ENCODE measurements at regions not wholly inside any gene's neighbourhood (a gene's known extent, or its start where the extent isn't known, plus 50 kb on each side); places are given as distances from the start of the nearest gene placed in this dataset.

DNA sequence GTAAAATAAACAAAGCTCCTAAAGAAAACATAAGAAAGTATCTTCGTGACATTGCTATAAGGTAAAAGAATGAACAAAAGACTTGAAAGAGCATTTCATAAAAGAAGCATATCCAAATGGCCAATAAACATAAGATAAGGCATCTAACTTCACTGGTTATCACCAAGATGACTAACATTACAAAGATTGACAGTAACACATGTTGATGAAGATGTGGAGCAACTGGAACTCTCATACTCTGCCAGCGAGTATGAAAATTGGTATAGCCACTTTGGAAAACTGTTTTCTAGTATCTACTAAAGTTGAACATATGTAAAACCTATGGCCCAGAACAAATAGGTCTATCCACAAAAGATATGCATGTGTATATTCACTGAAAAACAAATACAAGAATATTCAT, 150.5 kb downstream of the SNX18 start:
- Histone ChIP-seq H3K27ac (ENCODE audit: insufficient read depth, low read length) (no peak overlapping the region), H3K79me2 (ENCODE audit: control insufficient read depth, insufficient read depth, low read length) (no peaks in the 10 kb centered on the region), H3K9me3 (ENCODE audit: control insufficient read depth, insufficient read depth, low read depth, low read length) (no peaks in the 10 kb centered on the region), H4K20me1 (ENCODE audit: control insufficient read depth, extremely low read depth, insufficient read depth, low read length) (no peaks in the 10 kb centered on the region), H3K4me1 (ENCODE audit: control insufficient read depth, extremely low read depth, insufficient read depth, low read length) (peaks cover 21% of the 10 kb centered on the region), H3K4me3 (replicated peaks in 1 of 4; ENCODE audit: control extremely low read depth in 1 of 4, insufficient read depth in 1 of 4, low read depth in 3 of 4, low read length in 4 of 4) (no peak overlapping the region), H3K36me3 (ENCODE audit: control insufficient read depth, insufficient read depth, low read length) (no peaks in the 10 kb centered on the region), H3K9ac (ENCODE audit: insufficient read depth, low read length) (no peak overlapping the region), H3K4me2 (ENCODE audit: extremely low read depth, insufficient read depth, low read length) (no peak overlapping the region), H2AFZ (ENCODE audit: low read length) (no peak overlapping the region), H3K27me3 (ENCODE audit: control insufficient read depth, insufficient read depth, low read length) (no peaks in the 10 kb centered on the region)
- TF ChIP-seq EZH2 (IDR thresholded peaks at IDR 0.05; ENCODE audit: low read length, missing control alignments): no peak
- TF ChIP-seq, protein P1, sequence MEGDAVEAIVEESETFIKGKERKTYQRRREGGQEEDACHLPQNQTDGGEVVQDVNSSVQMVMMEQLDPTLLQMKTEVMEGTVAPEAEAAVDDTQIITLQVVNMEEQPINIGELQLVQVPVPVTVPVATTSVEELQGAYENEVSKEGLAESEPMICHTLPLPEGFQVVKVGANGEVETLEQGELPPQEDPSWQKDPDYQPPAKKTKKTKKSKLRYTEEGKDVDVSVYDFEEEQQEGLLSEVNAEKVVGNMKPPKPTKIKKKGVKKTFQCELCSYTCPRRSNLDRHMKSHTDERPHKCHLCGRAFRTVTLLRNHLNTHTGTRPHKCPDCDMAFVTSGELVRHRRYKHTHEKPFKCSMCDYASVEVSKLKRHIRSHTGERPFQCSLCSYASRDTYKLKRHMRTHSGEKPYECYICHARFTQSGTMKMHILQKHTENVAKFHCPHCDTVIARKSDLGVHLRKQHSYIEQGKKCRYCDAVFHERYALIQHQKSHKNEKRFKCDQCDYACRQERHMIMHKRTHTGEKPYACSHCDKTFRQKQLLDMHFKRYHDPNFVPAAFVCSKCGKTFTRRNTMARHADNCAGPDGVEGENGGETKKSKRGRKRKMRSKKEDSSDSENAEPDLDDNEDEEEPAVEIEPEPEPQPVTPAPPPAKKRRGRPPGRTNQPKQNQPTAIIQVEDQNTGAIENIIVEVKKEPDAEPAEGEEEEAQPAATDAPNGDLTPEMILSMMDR (conservative IDR thresholded peaks at IDR 0.05 in 1 of 2, IDR thresholded peaks at IDR 0.05 in 1 of 2; ENCODE audit: low read depth in 1 of 2, low read length in 2 of 2): no peak
- no peak for DNase-seq (ENCODE audit: low read depth in 2 of 2)

DNA sequence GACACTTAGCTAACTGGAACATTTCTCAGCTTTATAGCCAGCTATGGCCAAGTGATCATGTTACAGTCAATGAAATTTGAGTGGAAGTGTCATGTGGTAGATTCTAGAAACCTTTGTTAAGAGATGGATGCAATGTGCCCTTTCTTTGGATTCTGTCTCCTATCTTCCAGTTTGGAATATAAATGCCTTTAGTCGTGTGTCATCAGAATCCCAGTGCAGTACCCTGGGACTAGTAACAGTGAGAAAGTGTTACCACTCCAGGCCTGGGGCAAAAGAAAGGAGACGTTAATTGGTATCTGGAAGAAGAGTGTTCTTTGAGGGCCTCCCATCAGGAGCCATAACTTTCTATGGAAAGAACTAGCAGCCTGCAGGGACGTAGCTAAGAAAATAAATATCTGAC, 149.6 kb downstream of the SNX18 start:
- no peak overlapping the region for H3K27ac ChIP-seq (ENCODE audit: insufficient read depth, low read length)
- H3K36me3 ChIP-seq (ENCODE audit: control insufficient read depth, insufficient read depth, low read length): no peaks in the 10 kb centered on the region
- no peak overlapping the region for H2AFZ ChIP-seq (ENCODE audit: low read length)
- TF ChIP-seq, protein P1 (conservative IDR thresholded peaks at IDR 0.05 in 1 of 2, IDR thresholded peaks at IDR 0.05 in 1 of 2; ENCODE audit: low read depth in 1 of 2, low read length in 2 of 2): no peak
- no peak for TF ChIP-seq EZH2 (IDR thresholded peaks at IDR 0.05; ENCODE audit: low read length, missing control alignments)
- no peaks in the 10 kb centered on the region for H3K27me3 ChIP-seq (ENCODE audit: control insufficient read depth, insufficient read depth, low read length)
- no peak overlapping the region for H3K9ac ChIP-seq (ENCODE audit: insufficient read depth, low read length)
- DNase-seq (ENCODE audit: low read depth in 2 of 2): peak; percentile 14 to 31
- H3K4me3 ChIP-seq (replicated peaks in 1 of 4; ENCODE audit: control extremely low read depth in 1 of 4, insufficient read depth in 1 of 4, low read depth in 3 of 4, low read length in 4 of 4): no peak overlapping the region
- H3K4me1 ChIP-seq (ENCODE audit: control insufficient read depth, extremely low read depth, insufficient read depth, low read length): peaks cover 21% of the 10 kb centered on the region
- H4K20me1 ChIP-seq (ENCODE audit: control insufficient read depth, extremely low read depth, insufficient read depth, low read length): no peaks in the 10 kb centered on the region
- no peak overlapping the region for H3K4me2 ChIP-seq (ENCODE audit: extremely low read depth, insufficient read depth, low read length)
- no peaks in the 10 kb centered on the region for H3K9me3 ChIP-seq (ENCODE audit: control insufficient read depth, insufficient read depth, low read depth, low read length)
- no peaks in the 10 kb centered on the region for H3K79me2 ChIP-seq (ENCODE audit: control insufficient read depth, insufficient read depth, low read length)

DNA sequence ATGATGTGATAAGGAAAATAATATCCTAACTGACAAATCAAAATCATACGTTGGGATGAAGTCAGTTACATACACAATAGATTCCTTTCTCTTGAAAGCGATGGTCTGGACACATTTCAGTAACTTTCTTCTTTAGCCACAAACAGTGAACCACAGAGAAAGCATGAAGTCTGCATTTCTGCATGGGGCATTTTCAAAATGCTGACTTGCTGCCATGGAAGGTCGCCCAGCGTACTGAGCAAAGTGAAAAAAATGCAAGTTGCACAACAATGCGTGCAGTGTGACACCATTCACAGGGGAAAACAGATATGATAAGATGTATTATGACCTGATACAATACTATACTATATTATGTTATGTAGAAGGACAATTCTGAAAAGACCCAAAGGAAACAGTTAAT, 146.3 kb downstream of the SNX18 start:
- H3K27ac ChIP-seq (ENCODE audit: insufficient read depth, low read length): no peak overlapping the region
- no peaks in the 10 kb centered on the region for H3K36me3 ChIP-seq (ENCODE audit: control insufficient read depth, insufficient read depth, low read length)
- TF ChIP-seq, protein P1 (conservative IDR thresholded peaks at IDR 0.05 in 1 of 2, IDR thresholded peaks at IDR 0.05 in 1 of 2; ENCODE audit: low read depth in 1 of 2, low read length in 2 of 2): no peak
- no peak for TF ChIP-seq EZH2 (IDR thresholded peaks at IDR 0.05; ENCODE audit: low read length, missing control alignments)
- no peaks in the 10 kb centered on the region for H4K20me1 ChIP-seq (ENCODE audit: control insufficient read depth, extremely low read depth, insufficient read depth, low read length)
- H2AFZ ChIP-seq (ENCODE audit: low read length): no peak overlapping the region
- H3K9me3 ChIP-seq (ENCODE audit: control insufficient read depth, insufficient read depth, low read depth, low read length): no peaks in the 10 kb centered on the region
- H3K9ac ChIP-seq (ENCODE audit: insufficient read depth, low read length): no peak overlapping the region
- H3K4me1 ChIP-seq (ENCODE audit: control insufficient read depth, extremely low read depth, insufficient read depth, low read length): peaks cover 6% of the 10 kb centered on the region
- peak; percentile 96 to 97 for DNase-seq (ENCODE audit: low read depth in 2 of 2)
- no peak overlapping the region for H3K4me3 ChIP-seq (replicated peaks in 1 of 4; ENCODE audit: control extremely low read depth in 1 of 4, insufficient read depth in 1 of 4, low read depth in 3 of 4, low read length in 4 of 4)
- no peaks in the 10 kb centered on the region for H3K27me3 ChIP-seq (ENCODE audit: control insufficient read depth, insufficient read depth, low read length)
- no peaks in the 10 kb centered on the region for H3K79me2 ChIP-seq (ENCODE audit: control insufficient read depth, insufficient read depth, low read length)
- H3K4me2 ChIP-seq (ENCODE audit: extremely low read depth, insufficient read depth, low read length): peak overlapping the region; percentile 53
